HL-60 (cell line): ENCODE measurements at regions not wholly inside any gene's neighbourhood (a gene's known extent, or its start where the extent isn't known, plus 50 kb on each side); places are given as distances from the start of the nearest gene placed in this dataset.

Experiments used
- CTCF ChIP-seq: IDR thresholded peaks from one replicate; pipeline ENCODE4 v1.5.1; 2011; ENCODE audit warnings: low read length, control low read depth, inconsistent platforms; ENCODE audit not compliant: insufficient read depth
- GABPA ChIP-seq: IDR thresholded peaks from 2 replicates; pipeline ENCODE4 v1.6.1; 2012; ENCODE audit warnings: low read depth
- POLR2AphosphoS5 ChIP-seq: IDR thresholded peaks from 2 replicates; pipeline ENCODE4 v1.6.1; 2012; ENCODE audit warnings: low read depth
- REST ChIP-seq: IDR thresholded peaks from 2 replicates; pipeline ENCODE4 v1.6.1; 2012; ENCODE audit warnings: low read depth; ENCODE audit not compliant: insufficient replicate concordance

GRCh38 chr11:62071408-62071807 lies 52.4 kb upstream of the INCENP start:
- TF ChIP-seq CTCF (no peak), REST (no peak), POLR2AphosphoS5 (no peak), GABPA (no peak)
